ENCODE measurements at regions not wholly inside any gene's neighbourhood (a gene's known extent, or its start where the extent isn't known, plus 50 kb on each side); places are given as distances from the start of the nearest gene placed in this dataset.

GRCh38 chr4:65951177-65951576, 280.9 kb upstream of the EPHA5 start:
- H3K9ac ChIP-seq (replicated peaks; ENCODE audit: extremely low read depth, insufficient read depth, low read length), result no peak overlapping the region
- H3K4me1 ChIP-seq (ENCODE audit: control insufficient read depth, extremely low read depth, insufficient read depth, low read length), result no peaks in the 10 kb centered on the region
- H3K36me3 ChIP-seq (ENCODE audit: control insufficient read depth in 2 of 2, extremely low read depth in 1 of 2, insufficient read depth in 2 of 2, low read length in 2 of 2), result no peaks in the 10 kb centered on the region
- TF ChIP-seq MAX (IDR thresholded peaks at IDR 0.05; ENCODE audit: insufficient read depth, insufficient read length) (no peak), CTCF (IDR thresholded peaks at IDR 0.05; ENCODE audit: extremely low read depth in 1 of 2, insufficient read depth in 1 of 2, low read depth in 1 of 2, low read length in 2 of 2) (no peak), FOS (IDR thresholded peaks at IDR 0.05; ENCODE audit: borderline replicate concordance, insufficient read depth, low read length) (no peak), JUN (IDR thresholded peaks at IDR 0.05; ENCODE audit: borderline replicate concordance, insufficient read depth, insufficient read length, low read depth) (no peak), MYC (IDR thresholded peaks at IDR 0.05; ENCODE audit: low read depth, low read length) (no peak), POLR2A (IDR thresholded peaks at IDR 0.05; ENCODE audit: low read depth, low read length) (no peak), POLR2AphosphoS5 (IDR thresholded peaks at IDR 0.05; ENCODE audit: insufficient read depth, low read depth, low read length) (no peak), EZH2 (IDR thresholded peaks at IDR 0.05; ENCODE audit: borderline replicate concordance, low read depth, low read length, severe bottlenecking) (no peak), GATA2 (IDR thresholded peaks at IDR 0.05; ENCODE audit: insufficient read depth, insufficient read length, low read depth, low read length) (no peak)
- dilution Hi-C loops (cut with MboI; ENCODE audit: extremely low pct_ligation_motif_present, low sequenced_read_pairs) (no loop called here), intact Hi-C loops (cut with micrococcal nuclease) (no loop called here)
- no peaks in the 10 kb centered on the region for H3K9me3 ChIP-seq (replicated peaks; ENCODE audit: control insufficient read depth, insufficient read depth, low read length)
- H3K4me3 ChIP-seq (replicated peaks in 1 of 3; ENCODE audit: insufficient read depth in 1 of 3, low read depth in 1 of 3, low read length in 3 of 3), result no peak overlapping the region
- no peak overlapping the region for H3K4me2 ChIP-seq (ENCODE audit: insufficient read depth, low read length)
- H3K27ac ChIP-seq (ENCODE audit: insufficient read depth, low read depth, low read length), result no peak overlapping the region
- ChIA-PET POLR2A (no interaction called here), CTCF (interaction anchor here (1.0 kb wide), 1 partner anchor 11 kb away, joined by 3 read pairs; no protein-coding TSS in a partner anchor)
- H4K20me1 ChIP-seq (replicated peaks; ENCODE audit: control insufficient read depth, extremely low read depth, insufficient read depth, low read length), result no peaks in the 10 kb centered on the region
- H2AFZ ChIP-seq (ENCODE audit: low read depth, low read length), result no peak overlapping the region
- BruUV-seq (replicated peaks), result no TSS peak
- H3K79me2 ChIP-seq (ENCODE audit: control insufficient read depth, insufficient read depth, low read length), result no peaks in the 10 kb centered on the region
- H3K9me1 ChIP-seq (replicated peaks; ENCODE audit: control insufficient read depth, extremely low read depth, insufficient read depth, low read length), result no peaks in the 10 kb centered on the region
- no peak for DNase-seq (ENCODE audit: low read depth, low spot score)
- no peak for FAIRE-seq
- H3K27me3 ChIP-seq (ENCODE audit: control insufficient read depth in 2 of 2, insufficient read depth in 2 of 2, low read length in 2 of 2), result no peaks in the 10 kb centered on the region

All from endothelial cell of umbilical vein (primary cell).